ENCODE measurements at regions not wholly inside any gene's neighbourhood (a gene's known extent, or its start where the extent isn't known, plus 50 kb on each side); places are given as distances from the start of the nearest gene placed in this dataset.

DNA sequence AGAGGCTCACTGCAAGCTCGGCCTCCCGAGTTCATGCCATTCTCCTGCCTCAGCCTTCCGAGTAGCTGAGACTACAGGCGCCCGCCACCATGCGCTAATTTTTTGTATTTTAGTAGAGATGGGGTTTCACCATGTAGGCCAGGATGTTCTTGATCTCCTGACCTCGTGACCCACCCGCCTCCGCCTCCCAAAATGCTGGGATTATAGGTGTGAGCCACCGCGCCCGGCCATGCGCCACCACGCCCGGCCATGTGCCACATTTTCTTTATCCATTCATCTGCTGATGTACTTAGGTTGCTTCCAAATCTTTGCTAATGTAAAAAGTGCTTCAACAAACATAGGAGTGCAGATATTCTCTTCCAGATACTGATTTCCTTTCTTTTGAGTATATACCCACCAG lies 408.6 kb downstream of the CAAP1 start:
- Histone ChIP-seq H3K36me3 (no peaks in the 10 kb centered on the region), H3K9ac (ENCODE audit: low read depth in 2 of 2, low read length in 2 of 2) (no peak overlapping the region), H3K27ac (no peak overlapping the region), H3K27me3 (no peaks in the 10 kb centered on the region), H3K4me1 (no peaks in the 10 kb centered on the region), H3K9me3 (no peaks in the 10 kb centered on the region), H3K4me3 (no peak overlapping the region)
- TF ChIP-seq, protein P1, sequence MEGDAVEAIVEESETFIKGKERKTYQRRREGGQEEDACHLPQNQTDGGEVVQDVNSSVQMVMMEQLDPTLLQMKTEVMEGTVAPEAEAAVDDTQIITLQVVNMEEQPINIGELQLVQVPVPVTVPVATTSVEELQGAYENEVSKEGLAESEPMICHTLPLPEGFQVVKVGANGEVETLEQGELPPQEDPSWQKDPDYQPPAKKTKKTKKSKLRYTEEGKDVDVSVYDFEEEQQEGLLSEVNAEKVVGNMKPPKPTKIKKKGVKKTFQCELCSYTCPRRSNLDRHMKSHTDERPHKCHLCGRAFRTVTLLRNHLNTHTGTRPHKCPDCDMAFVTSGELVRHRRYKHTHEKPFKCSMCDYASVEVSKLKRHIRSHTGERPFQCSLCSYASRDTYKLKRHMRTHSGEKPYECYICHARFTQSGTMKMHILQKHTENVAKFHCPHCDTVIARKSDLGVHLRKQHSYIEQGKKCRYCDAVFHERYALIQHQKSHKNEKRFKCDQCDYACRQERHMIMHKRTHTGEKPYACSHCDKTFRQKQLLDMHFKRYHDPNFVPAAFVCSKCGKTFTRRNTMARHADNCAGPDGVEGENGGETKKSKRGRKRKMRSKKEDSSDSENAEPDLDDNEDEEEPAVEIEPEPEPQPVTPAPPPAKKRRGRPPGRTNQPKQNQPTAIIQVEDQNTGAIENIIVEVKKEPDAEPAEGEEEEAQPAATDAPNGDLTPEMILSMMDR (IDR thresholded peaks at IDR 0.05) = no peak
- intact Hi-C loops (cut with DNase I) = no loop called here
- no peak for DNase-seq

DNA sequence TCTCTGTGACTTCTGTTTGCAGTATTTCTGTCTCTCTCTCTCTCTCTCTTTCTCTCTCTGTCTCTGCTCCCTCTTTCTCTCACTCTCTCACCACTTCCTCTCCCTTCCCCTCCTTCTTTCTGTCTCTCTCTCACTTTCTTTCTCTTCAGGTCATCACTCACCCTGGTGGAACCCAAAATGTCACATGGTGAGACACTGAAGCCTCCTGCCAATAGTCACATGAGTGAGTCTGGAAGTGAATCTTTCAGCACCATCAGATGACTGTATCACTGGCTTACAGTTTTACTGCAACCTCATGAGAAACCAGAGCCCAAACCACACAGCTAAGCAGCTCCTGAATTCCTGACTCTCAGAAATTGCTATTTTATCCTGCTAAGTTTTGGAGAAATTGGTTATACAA lies 414.6 kb downstream of the CAAP1 start:
- Histone ChIP-seq H3K27me3 (no peaks in the 10 kb centered on the region), H3K9me3 (no peaks in the 10 kb centered on the region), H3K4me3 (no peak overlapping the region), H3K4me1 (no peaks in the 10 kb centered on the region), H3K27ac (no peak overlapping the region), H3K9ac (ENCODE audit: low read depth in 2 of 2, low read length in 2 of 2) (no peak overlapping the region), H3K36me3 (no peaks in the 10 kb centered on the region)
- no peak for DNase-seq
- TF ChIP-seq, protein P1 (IDR thresholded peaks at IDR 0.05) = no peak
- intact Hi-C loops (cut with DNase I) = loop anchor here (10.0 kb wide), 1 partner anchor 57 kb away; no protein-coding TSS in a partner anchor

DNA sequence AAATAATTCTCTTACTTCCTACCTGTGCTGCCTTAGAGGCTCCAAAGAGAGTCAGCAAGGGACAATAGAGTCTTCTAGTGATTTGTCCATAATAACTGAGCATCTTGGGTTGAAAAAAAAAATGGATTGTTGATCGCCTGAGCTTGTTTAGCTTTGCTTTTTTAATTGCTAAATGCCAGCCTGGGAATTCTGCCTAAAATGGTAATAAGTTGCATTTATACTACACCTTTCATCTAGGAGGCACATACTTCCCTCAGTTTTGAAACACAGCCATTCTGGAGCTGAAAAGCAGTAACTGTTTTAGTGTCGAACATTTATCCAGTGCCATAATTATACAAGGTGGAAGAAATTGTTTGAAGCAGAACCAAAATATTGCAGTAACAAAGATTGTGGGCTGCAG lies 421.3 kb downstream of the CAAP1 start:
- no peak overlapping the region for H3K27ac ChIP-seq
- H3K27me3 ChIP-seq = no peaks in the 10 kb centered on the region
- intact Hi-C loops (cut with DNase I) = loop anchor here (10.0 kb wide), 1 partner anchor 64 kb away; no protein-coding TSS in a partner anchor
- no peaks in the 10 kb centered on the region for H3K9me3 ChIP-seq
- no peak overlapping the region for H3K4me3 ChIP-seq
- no peak overlapping the region for H3K9ac ChIP-seq (ENCODE audit: low read depth in 2 of 2, low read length in 2 of 2)
- H3K4me1 ChIP-seq = no peaks in the 10 kb centered on the region
- no peaks in the 10 kb centered on the region for H3K36me3 ChIP-seq
- TF ChIP-seq, protein P1 (IDR thresholded peaks at IDR 0.05) = no peak
- no peak for DNase-seq

DNA sequence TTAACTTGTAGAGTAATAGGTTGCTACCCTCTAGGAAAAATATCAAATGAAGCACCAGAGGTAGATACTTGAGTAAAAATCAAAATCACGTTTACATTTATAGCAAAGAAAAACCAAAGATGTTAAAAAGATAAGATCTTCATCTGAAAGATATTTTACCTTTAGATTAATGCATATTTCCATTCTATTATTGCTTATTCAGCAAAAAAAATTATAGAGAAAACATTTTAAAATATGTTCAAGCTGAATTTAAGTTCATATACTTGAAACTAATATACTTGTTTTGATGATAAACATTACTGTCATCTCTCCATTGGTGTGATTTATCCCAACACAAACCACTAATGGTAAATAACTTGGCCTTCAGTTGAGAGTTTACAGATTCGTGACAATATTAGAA lies 422.3 kb downstream of the CAAP1 start:
- intact Hi-C loops (cut with DNase I) = loop anchor here (10.0 kb wide), 1 partner anchor 65 kb away; no protein-coding TSS in a partner anchor
- Histone ChIP-seq H3K36me3 (no peaks in the 10 kb centered on the region), H3K9ac (ENCODE audit: low read depth in 2 of 2, low read length in 2 of 2) (no peak overlapping the region), H3K9me3 (no peaks in the 10 kb centered on the region), H3K4me3 (no peak overlapping the region), H3K4me1 (no peaks in the 10 kb centered on the region), H3K27ac (no peak overlapping the region), H3K27me3 (no peaks in the 10 kb centered on the region)
- TF ChIP-seq, protein P1 (IDR thresholded peaks at IDR 0.05) = no peak
- DNase-seq = no peak

DNA sequence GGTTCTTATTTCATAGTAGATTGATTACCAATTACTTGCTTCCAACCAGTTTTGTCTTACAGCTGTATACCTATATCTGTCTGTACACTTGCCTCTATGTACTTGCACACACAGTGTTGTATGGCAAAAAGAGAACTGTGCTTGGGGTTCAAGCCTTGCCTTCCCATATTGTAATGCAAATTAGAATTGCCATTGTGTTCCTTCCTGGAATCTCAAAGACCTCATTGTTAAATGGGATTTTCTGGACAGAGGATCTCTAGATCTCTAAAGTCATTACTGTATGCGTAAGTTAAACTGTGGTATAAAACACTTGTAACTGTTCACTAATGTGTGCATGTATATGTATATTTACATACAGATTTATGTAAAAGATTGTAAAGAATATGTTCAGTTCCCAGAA lies 428.8 kb downstream of the CAAP1 start:
- no peaks in the 10 kb centered on the region for H3K27me3 ChIP-seq
- DNase-seq = no peak
- TF ChIP-seq, protein P1 (IDR thresholded peaks at IDR 0.05) = no peak
- H3K4me1 ChIP-seq = no peaks in the 10 kb centered on the region
- no peak overlapping the region for H3K4me3 ChIP-seq
- no peaks in the 10 kb centered on the region for H3K9me3 ChIP-seq
- no peak overlapping the region for H3K9ac ChIP-seq (ENCODE audit: low read depth in 2 of 2, low read length in 2 of 2)
- H3K27ac ChIP-seq = no peak overlapping the region
- H3K36me3 ChIP-seq = no peaks in the 10 kb centered on the region
- intact Hi-C loops (cut with DNase I) = no loop called here

DNA sequence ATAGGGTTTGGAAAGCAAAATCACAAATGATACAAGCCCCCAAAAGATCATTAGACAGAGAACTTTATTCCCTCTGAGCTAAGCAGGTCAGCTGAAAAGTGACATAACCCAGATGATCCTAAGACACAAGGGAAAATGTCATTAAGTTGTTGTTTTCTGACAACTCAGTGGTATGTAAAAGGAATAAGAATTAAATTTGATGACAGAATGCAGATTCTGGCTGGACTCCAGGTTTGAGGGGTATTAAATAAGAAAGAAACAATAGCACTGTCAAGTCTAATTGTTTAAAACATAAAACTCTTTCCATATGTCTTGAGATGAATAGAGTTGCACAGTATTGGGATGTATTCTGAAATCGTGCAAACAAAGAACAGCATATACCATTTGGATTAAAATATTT lies 429.9 kb downstream of the CAAP1 start:
- TF ChIP-seq, protein P1 (IDR thresholded peaks at IDR 0.05) = no peak
- H3K36me3 ChIP-seq = no peaks in the 10 kb centered on the region
- no peaks in the 10 kb centered on the region for H3K9me3 ChIP-seq
- H3K9ac ChIP-seq (ENCODE audit: low read depth in 2 of 2, low read length in 2 of 2) = no peak overlapping the region
- intact Hi-C loops (cut with DNase I) = no loop called here
- H3K4me3 ChIP-seq = no peak overlapping the region
- H3K4me1 ChIP-seq = no peaks in the 10 kb centered on the region
- no peak for DNase-seq
- no peaks in the 10 kb centered on the region for H3K27me3 ChIP-seq
- no peak overlapping the region for H3K27ac ChIP-seq
